SK-N-SH treated with all-trans-retinoic acid at 6 μM for 48 hours (cell line): ENCODE measurements at regions not wholly inside any gene's neighbourhood (a gene's known extent, or its start where the extent isn't known, plus 50 kb on each side); places are given as distances from the start of the nearest gene placed in this dataset.

Experiments
- ATAC-seq: fragments of 200-7000 bp; cut with Tn5 transposase; 3 replicates; pipeline ENCODE4 v1.9.1; 2020; ENCODE audit warnings: mild to moderate bottlenecking, moderate library complexity
- ARNTL ChIP-seq: fragments of 450-650 bp; formaldehyde crosslinking; IDR thresholded peaks from 2 replicates; pipeline ENCODE4 v1.5.0; 2020; ENCODE audit warnings: low read depth, mild to moderate bottlenecking, moderate library complexity, borderline replicate concordance
- BACH2 ChIP-seq: fragments of 250-450 bp; sonication (Bioruptor Pico); IDR thresholded peaks from 2 replicates; pipeline ENCODE4 v1.9.0; 2021; ENCODE audit warnings: mild to moderate bottlenecking, borderline replicate concordance
- GLIS3 ChIP-seq: fragments of 250-450 bp; sonication (Bioruptor Pico); IDR thresholded peaks from 2 replicates; pipeline ENCODE4 v1.5.0; 2020; ENCODE audit warnings: mild to moderate bottlenecking, moderate library complexity
- OSR1 ChIP-seq: fragments of 250-450 bp; sonication (Bioruptor Pico); IDR thresholded peaks from 2 replicates; pipeline ENCODE4 v1.8.0; 2022; ENCODE audit warnings: moderate library complexity, mild to moderate bottlenecking, inconsistent platforms
- PPARA ChIP-seq: fragments of 250-450 bp; sonication (Bioruptor Pico); IDR thresholded peaks from 2 replicates; pipeline ENCODE4 v1.5.0; 2020; ENCODE audit warnings: mild to moderate bottlenecking, borderline replicate concordance
- RARB ChIP-seq: fragments of 250-450 bp; sonication (Bioruptor Pico); IDR thresholded peaks from 2 replicates; pipeline ENCODE4 v1.8.0; 2021; ENCODE audit warnings: mild to moderate bottlenecking, moderate library complexity
- SNAI2 ChIP-seq: fragments of 250-450 bp; sonication (Bioruptor Pico); IDR thresholded peaks from 2 replicates; pipeline ENCODE4 v1.5.0; 2020; ENCODE audit warnings: mild to moderate bottlenecking, moderate library complexity
- TCF4 ChIP-seq: fragments of 250-450 bp; sonication (Bioruptor Pico); IDR thresholded peaks from 2 replicates; pipeline ENCODE4 v1.8.0; 2021; ENCODE audit warnings: mild to moderate bottlenecking, moderate library complexity, borderline replicate concordance
- TOX ChIP-seq: fragments of 250-450 bp; sonication (Bioruptor Pico); IDR thresholded peaks from 2 replicates; pipeline ENCODE4 v1.8.0; 2021; ENCODE audit warnings: mild to moderate bottlenecking, moderate library complexity, borderline replicate concordance
- ZC3H10 ChIP-seq: fragments of 250-450 bp; sonication (Bioruptor Pico); IDR thresholded peaks from 2 replicates; pipeline ENCODE4 v1.5.1; 2021; ENCODE audit warnings: mild to moderate bottlenecking, moderate library complexity
- ZFP3 ChIP-seq: fragments of 250-450 bp; sonication (Bioruptor Pico); IDR thresholded peaks from 2 replicates; pipeline ENCODE4 v1.5.0; 2020; ENCODE audit warnings: mild to moderate bottlenecking, moderate library complexity
- ZFP30 ChIP-seq: fragments of 450-650 bp; formaldehyde crosslinking; IDR thresholded peaks from 2 replicates; pipeline ENCODE4 v1.5.0; 2022; ENCODE audit warnings: mild to moderate bottlenecking, moderate library complexity
- ZNF565 ChIP-seq: fragments of 450-650 bp; formaldehyde crosslinking; conservative IDR thresholded peaks from 2 replicates; pipeline ENCODE4 v1.5.0; 2020; ENCODE audit warnings: low read depth, mild to moderate bottlenecking, moderate library complexity
- ZNF8 ChIP-seq: fragments of 450-650 bp; formaldehyde crosslinking; IDR thresholded peaks from 2 replicates; pipeline ENCODE4 v1.5.0; 2020; ENCODE audit warnings: mild to moderate bottlenecking, moderate library complexity
- TF ChIP-seq, protein P1 (sequence below): fragments of 250-450 bp; sonication (Bioruptor Pico); IDR thresholded peaks from 2 replicates; pipeline ENCODE4 v1.8.0; 2020; ENCODE audit warnings: mild to moderate bottlenecking, moderate library complexity, borderline replicate concordance
- TF ChIP-seq, protein P2 (sequence below): fragments of 250-450 bp; sonication (Bioruptor Pico); IDR thresholded peaks from 2 replicates; pipeline ENCODE4 v1.5.1; 2020; ENCODE audit warnings: low read depth, mild to moderate bottlenecking, moderate library complexity
- TF ChIP-seq, protein P3 (sequence below): fragments of 250-450 bp; sonication (Bioruptor Pico); IDR thresholded peaks from 2 replicates; pipeline ENCODE4 v1.5.1; 2021; ENCODE audit warnings: mild to moderate bottlenecking, moderate library complexity
- TF ChIP-seq, protein P4 (sequence below): fragments of 250-450 bp; sonication (Bioruptor Pico); IDR thresholded peaks from 2 replicates; pipeline ENCODE4 v1.8.0; 2021; ENCODE audit warnings: low read depth, mild to moderate bottlenecking, moderate library complexity, borderline replicate concordance

DNA sequence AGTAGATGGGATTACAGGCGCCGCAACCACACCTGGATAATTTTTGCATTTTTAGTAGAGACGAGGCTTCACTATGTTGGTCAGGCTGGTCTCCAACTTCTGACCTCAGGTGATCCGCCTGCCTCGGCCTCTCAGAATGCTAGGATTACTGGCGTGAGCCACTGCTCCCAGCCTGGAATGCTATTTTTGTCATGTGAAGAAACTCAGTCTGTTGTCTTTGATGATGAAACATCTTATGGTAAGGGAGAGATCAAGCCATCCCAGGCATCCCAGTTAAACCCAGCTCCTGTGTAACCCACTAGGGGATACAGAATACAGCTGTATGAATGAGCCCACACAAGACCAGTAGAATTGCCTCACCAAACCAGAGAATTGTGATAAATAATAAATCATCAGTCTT, 83.6 kb upstream of the RBM24 start (continued):
- TF ChIP-seq, protein P1, sequence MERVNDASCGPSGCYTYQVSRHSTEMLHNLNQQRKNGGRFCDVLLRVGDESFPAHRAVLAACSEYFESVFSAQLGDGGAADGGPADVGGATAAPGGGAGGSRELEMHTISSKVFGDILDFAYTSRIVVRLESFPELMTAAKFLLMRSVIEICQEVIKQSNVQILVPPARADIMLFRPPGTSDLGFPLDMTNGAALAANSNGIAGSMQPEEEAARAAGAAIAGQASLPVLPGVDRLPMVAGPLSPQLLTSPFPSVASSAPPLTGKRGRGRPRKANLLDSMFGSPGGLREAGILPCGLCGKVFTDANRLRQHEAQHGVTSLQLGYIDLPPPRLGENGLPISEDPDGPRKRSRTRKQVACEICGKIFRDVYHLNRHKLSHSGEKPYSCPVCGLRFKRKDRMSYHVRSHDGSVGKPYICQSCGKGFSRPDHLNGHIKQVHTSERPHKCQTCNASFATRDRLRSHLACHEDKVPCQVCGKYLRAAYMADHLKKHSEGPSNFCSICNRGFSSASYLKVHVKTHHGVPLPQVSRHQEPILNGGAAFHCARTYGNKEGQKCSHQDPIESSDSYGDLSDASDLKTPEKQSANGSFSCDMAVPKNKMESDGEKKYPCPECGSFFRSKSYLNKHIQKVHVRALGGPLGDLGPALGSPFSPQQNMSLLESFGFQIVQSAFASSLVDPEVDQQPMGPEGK (CRISPR knock-in tag), result no peak

DNA sequence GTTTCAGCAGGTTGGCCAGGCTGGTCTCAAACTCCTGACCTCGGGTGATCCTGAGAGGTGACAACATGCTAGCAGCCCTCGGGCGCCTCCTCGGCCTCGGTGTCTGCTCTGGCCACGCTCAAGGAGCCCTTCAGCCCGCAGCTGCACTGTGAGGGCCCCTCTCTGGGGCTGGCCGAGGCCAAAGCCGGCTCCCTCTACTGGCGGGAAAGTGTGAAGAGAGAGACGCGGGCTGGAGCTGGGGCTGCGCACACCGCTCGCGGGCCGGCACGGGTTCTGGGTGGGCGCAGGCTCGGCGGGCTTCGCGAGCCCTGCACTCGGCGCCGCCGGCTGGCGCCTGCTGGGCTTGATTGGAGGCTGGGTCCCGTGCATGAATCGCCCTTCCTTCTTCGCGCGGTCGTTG, 80.8 kb upstream of the RBM24 start:
- TF ChIP-seq ARNTL (CRISPR knock-in tag) (no peak), SNAI2 (CRISPR knock-in tag) (no peak), PPARA (CRISPR knock-in tag) (no peak), ZFP3 (CRISPR knock-in tag) (no peak), ZFP30 (CRISPR knock-in tag) (no peak), TOX (no peak), RARB (CRISPR knock-in tag) (no peak), ZC3H10 (CRISPR knock-in tag) (no peak), BACH2 (CRISPR knock-in tag) (no peak), TCF4 (CRISPR knock-in tag) (no peak), ZNF8 (CRISPR knock-in tag) (no peak), ZNF565 (CRISPR knock-in tag) (no peak), OSR1 (CRISPR knock-in tag) (no peak), GLIS3 (CRISPR knock-in tag) (no peak)
- TF ChIP-seq, protein P2, sequence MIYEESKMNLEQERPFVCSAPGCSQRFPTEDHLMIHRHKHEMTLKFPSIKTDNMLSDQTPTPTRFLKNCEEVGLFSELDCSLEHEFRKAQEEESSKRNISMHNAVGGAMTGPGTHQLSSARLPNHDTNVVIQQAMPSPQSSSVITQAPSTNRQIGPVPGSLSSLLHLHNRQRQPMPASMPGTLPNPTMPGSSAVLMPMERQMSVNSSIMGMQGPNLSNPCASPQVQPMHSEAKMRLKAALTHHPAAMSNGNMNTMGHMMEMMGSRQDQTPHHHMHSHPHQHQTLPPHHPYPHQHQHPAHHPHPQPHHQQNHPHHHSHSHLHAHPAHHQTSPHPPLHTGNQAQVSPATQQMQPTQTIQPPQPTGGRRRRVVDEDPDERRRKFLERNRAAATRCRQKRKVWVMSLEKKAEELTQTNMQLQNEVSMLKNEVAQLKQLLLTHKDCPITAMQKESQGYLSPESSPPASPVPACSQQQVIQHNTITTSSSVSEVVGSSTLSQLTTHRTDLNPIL (CRISPR knock-in tag), result no peak
- TF ChIP-seq, protein P3, sequence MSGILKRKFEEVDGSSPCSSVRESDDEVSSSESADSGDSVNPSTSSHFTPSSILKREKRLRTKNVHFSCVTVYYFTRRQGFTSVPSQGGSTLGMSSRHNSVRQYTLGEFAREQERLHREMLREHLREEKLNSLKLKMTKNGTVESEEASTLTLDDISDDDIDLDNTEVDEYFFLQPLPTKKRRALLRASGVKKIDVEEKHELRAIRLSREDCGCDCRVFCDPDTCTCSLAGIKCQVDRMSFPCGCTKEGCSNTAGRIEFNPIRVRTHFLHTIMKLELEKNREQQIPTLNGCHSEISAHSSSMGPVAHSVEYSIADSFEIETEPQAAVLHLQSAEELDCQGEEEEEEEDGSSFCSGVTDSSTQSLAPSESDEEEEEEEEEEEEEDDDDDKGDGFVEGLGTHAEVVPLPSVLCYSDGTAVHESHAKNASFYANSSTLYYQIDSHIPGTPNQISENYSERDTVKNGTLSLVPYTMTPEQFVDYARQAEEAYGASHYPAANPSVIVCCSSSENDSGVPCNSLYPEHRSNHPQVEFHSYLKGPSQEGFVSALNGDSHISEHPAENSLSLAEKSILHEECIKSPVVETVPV (CRISPR knock-in tag), result no peak
- TF ChIP-seq, protein P4, sequence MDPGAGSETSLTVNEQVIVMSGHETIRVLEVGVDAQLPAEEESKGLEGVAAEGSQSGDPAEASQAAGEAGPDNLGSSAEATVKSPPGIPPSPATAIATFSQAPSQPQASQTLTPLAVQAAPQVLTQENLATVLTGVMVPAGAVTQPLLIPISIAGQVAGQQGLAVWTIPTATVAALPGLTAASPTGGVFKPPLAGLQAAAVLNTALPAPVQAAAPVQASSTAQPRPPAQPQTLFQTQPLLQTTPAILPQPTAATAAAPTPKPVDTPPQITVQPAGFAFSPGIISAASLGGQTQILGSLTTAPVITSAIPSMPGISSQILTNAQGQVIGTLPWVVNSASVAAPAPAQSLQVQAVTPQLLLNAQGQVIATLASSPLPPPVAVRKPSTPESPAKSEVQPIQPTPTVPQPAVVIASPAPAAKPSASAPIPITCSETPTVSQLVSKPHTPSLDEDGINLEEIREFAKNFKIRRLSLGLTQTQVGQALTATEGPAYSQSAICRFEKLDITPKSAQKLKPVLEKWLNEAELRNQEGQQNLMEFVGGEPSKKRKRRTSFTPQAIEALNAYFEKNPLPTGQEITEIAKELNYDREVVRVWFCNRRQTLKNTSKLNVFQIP, result no peak
- TF ChIP-seq, protein P1 (CRISPR knock-in tag), result no peak
- ATAC-seq, result no peak

DNA sequence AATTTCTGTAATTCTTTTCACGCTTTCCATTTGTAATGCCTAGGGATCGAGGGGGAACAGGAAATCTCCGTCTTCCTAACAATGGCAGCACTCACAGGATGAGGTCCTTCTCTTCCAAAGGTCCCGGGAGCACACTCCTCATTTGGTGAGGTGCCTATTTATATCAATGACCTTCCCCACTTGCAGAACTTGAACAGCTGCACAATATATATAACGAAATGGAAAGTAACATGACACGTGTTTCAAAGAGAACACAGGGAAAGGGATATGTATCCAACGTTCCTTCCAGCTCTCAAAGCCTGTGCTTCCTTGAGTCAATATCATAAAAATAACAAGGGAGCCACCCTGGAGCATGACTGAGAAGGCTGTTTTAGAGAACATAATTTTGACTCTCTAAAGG, 78.6 kb upstream of the RBM24 start:
- no peak for TF ChIP-seq ZFP30 (CRISPR knock-in tag)
- TF ChIP-seq ARNTL (CRISPR knock-in tag), result no peak
- no peak for TF ChIP-seq TCF4 (CRISPR knock-in tag)
- TF ChIP-seq ZNF565 (CRISPR knock-in tag), result no peak
- no peak for TF ChIP-seq SNAI2 (CRISPR knock-in tag)
- TF ChIP-seq, protein P2 (CRISPR knock-in tag), result no peak
- TF ChIP-seq, protein P3 (CRISPR knock-in tag), result no peak
- no peak for TF ChIP-seq GLIS3 (CRISPR knock-in tag)
- ATAC-seq, result no peak
